Right lobe of liver (tissue), 4 donors: ENCODE measurements at regions not wholly inside any gene's neighbourhood (a gene's known extent, or its start where the extent isn't known, plus 50 kb on each side); places are given as distances from the start of the nearest gene placed in this dataset.

Source experiments
- POLR2A ChIP-seq: fragments of 450-650 bp; IDR thresholded peaks from one replicate; pipeline ENCODE4 v1.6.1; 2017; ENCODE audit warnings: antibody characterized with exemption, mild to moderate bottlenecking
- TF ChIP-seq, protein P1 (sequence below), 4 donors: fragments of 200-600 bp in 3 of 4; fragments of 450-650 bp in 1 of 4; IDR thresholded peaks; one replicate each; pipeline versions ENCODE4 v1.5.1 to v1.8.0; 2016 to 2022; ENCODE audit warnings: antibody characterized with exemption in 4 of 4, mild to moderate bottlenecking in 2 of 4
- donor health status: DM: no; HTN: no; CAD: no.
- donor health status: DM: no; HTN: no; CAD: no.
- donor health status: DM: no; HTN: yes; CAD: no.

GRCh38 chr18:10052871-10053270 lies 139.1 kb downstream of the VAPA start:
- TF ChIP-seq, protein P1, sequence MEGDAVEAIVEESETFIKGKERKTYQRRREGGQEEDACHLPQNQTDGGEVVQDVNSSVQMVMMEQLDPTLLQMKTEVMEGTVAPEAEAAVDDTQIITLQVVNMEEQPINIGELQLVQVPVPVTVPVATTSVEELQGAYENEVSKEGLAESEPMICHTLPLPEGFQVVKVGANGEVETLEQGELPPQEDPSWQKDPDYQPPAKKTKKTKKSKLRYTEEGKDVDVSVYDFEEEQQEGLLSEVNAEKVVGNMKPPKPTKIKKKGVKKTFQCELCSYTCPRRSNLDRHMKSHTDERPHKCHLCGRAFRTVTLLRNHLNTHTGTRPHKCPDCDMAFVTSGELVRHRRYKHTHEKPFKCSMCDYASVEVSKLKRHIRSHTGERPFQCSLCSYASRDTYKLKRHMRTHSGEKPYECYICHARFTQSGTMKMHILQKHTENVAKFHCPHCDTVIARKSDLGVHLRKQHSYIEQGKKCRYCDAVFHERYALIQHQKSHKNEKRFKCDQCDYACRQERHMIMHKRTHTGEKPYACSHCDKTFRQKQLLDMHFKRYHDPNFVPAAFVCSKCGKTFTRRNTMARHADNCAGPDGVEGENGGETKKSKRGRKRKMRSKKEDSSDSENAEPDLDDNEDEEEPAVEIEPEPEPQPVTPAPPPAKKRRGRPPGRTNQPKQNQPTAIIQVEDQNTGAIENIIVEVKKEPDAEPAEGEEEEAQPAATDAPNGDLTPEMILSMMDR (IDR thresholded peaks at IDR 0.05) = no peak
- no peak for TF ChIP-seq POLR2A
